Peyer's patch (tissue), 4 donors: ENCODE measurements at regions not wholly inside any gene's neighbourhood (a gene's known extent, or its start where the extent isn't known, plus 50 kb on each side); places are given as distances from the start of the nearest gene placed in this dataset.

Source experiments
- CTCF ChIP-seq, 6 experiments: fragments of 450-650 bp in 4 of 6; fragments of 200-600 bp in 2 of 6; sonication (generic) in 1 of 6; IDR thresholded peaks; one replicate each; pipeline ENCODE4 v1.5.1; 2017 to 2019; ENCODE audit warnings: antibody characterized with exemption in 6 of 6, mild to moderate bottlenecking in 3 of 6, moderate library complexity in 1 of 6
- POLR2A ChIP-seq, 2 donors: fragments of 450-650 bp; IDR thresholded peaks; one replicate each; pipeline ENCODE4 v1.5.1; 2017; ENCODE audit warnings: antibody characterized with exemption in 2 of 2, mild to moderate bottlenecking in 2 of 2, moderate library complexity in 2 of 2

- TF ChIP-seq CTCF (IDR thresholded peaks at IDR 0.05) (no peak), POLR2A (IDR thresholded peaks at IDR 0.05) (no peak)
Observed at GRCh38 chr5:66255714-66256113, 111.6 kb downstream of the SREK1 start.
